ENCODE measurements at regions not wholly inside any gene's neighbourhood (a gene's known extent, or its start where the extent isn't known, plus 50 kb on each side); places are given as distances from the start of the nearest gene placed in this dataset.

DNA sequence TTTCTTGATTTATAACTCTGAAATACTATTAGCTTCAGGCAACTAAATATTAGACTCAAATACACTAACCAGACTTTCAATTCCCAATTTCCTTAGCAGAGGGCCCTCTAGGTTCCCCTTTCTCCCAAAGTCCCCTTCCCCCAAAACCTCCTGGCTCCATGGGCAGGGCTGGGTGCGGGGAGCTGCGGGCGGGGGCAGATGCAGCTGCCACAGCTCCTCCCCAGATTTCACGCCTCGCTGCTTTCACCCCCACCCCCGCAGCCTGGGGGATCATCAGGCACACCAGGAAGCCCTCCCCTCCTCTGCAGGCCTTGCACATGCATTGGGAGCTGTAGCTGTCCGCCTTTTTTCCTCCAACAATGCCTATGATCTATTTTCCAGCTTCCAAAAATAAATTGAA lies 82.8 kb upstream of the SPATA31C2 start:
- no peak for DNase-seq

DNA sequence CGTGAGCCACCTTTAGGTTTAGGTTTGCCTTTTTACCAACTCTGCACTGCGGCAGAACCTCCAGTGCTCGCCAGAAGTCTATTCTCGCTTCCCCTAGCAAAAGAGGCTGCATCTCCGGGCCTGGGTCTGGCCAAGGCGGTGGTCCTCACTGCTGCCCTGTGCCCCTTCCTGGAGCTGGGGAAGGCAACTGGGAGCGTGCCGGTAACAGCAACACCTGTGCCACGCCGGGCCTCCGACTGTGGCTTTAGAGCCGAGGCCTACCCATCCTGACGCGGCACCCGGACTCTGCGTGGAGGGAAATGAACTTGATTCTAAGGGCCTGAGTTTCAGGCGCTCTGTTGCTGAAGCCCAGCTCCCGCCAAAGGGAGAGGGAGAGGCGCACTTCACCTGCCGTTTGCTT lies 82.4 kb upstream of the SPATA31C2 start:
- DNase-seq: no peak

DNA sequence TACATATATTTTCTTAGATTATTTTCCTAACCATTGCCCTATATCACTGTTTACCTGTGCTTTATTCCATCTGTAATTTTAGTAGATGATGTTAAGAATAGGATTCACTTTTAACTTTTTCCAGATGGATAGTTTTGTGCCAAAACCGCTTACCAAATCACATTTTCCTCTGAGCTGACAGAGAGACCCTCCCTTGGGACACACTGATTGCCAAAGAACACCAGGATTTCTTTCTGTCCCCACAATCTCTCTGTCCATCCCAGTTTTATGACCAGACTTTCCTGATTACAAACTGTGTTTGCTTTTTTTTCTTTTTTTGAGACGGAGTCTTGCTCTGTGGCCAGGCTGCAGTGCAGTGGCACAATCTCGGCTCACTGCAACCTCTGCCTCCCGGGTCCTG lies 81.3 kb upstream of the SPATA31C2 start:
- DNase-seq: no peak

DNA sequence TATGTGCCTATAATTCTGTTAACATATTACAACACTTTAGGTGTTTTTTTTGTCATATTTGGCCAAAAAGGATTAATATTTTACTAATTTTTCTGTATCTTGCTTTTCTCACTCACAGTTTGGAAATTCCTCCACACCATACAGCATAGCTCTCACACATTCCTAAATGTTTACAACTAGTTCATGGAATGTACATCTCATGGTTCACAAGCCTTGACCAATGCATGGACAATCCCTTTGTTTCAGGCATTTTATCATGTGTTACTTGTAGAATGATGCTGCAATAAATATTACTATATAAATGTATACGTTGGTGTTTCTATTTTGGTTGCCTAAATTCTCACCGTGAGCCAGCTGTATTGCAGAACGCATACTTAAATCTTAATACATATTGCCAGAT lies 80.5 kb upstream of the SPATA31C2 start:
- DNase-seq: no peak

DNA sequence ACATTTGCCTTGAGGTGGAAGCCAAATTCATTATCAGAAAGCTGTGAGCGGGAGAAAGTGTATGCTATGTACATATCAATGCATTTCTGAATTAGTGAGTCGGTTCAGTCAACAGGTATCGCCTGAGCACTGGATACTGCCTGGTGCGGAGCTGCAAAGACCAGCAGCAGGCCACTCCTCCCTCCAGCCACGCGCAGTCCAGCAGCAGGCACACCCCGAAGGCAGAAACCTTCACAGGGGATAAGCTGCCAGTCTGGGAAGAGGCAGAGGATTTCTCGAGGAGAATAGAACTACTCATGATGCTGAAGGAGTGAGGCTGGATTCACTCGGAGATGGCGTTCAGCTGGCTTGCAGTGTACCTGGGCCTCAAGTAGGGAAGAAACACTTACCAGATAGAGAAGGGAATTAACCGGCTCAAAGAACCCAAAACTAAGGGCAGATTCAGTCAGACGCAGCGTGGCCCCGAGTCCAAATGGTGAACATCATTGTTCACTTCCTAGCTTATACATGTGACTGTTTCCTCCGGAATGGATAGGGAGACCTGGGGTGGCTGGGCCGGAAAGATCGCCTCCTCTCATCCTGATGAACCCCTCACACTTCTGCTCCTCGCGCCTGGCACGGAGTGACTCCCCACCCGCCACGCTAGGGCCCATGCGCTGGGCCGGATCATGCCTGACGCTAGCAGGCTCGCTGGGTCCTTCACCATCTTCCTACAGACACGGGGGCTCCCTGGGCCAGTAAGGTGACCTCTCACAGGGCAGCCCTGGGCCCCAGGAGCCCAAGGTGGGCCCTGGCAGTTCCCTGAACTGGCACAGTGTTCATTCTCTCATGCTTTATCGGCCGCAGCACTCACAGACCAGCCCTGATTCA lies 78.1 kb upstream of the SPATA31C2 start:
- DNase-seq: no peak

DNA sequence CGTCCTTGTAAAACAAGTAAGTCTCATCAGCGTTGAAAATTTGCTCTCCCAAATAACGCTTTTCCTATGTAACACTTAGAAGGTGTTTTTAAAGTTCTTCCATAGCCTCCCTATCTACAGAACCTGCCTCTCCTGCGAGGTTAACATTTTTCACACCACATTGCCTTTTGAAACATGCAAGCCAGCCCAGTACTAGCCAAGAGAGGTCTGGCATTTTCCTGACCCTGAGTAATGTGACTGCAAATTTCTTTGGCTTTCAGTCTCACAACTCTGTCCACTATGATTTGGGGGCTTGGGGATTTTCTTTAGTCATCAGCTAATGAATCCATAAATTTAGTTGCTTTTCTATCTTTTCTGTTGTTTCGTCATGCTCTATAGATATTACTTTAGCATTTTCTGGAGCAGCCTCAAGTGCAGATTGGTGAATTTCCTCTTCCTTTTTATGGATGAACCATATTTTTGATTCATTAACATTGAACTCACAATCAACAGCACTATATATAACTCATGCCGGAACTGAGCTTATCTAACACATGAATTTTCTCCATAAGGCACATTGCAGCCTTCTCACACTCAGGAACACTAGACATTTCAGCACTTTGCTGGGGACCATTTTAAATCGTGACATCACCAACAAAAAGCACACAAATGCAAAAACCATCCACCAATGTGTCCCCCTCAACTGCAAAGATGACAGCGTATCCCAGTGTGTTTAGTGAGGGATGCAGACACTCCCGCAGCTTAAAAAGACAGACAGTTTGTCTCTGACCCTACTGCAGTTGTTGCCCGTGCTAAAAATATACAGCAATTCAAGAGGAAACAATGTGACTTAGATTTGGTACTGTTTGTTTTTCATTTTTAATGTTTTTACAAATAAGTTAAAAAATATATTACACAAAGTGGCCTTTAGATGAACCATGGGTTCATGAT lies 77.2 kb upstream of the SPATA31C2 start:
- no peak for DNase-seq

DNA sequence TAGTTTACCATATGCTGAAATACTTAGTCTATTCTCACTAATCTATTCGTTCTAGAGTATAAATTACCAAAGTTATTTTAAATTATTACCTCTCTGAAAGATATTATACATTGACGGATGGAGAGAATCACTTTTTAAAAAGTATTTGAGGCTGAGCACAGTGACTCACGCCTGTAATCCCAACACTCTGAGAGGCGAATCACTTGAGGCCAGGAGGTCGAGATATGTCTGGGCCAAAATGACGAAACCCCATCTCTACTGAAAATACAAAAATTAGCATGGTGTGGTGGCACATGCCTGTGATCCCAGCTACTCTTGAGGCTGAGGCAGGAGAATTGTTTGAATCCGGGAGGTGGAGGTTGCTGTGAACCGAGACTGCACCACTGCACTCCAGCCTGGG lies 64.0 kb upstream of the SPATA31C2 start:
- no peak for DNase-seq

DNA sequence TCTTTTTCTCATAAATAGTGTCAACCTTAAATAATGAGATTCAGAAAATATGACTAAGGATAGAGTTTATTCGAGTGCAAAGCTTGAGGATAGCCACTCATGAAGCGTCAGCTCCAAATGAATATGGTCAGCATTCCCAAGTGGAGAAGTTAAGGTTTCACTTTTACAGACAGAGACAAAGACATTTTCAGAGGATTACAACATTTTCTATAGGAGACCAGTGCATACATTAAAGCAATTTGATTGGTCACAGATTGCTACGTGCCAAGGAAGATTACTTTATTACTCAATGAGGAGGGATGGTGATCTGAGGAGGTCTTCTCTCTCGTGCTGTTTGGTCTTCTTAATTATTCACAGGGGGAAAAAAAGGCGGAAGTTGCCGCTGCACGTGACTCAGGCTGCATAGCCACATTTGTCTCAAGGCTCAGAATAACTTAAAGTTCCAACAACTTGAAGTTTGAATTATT lies 60.1 kb upstream of the SPATA31C2 start:
- no peak for DNase-seq

DNA sequence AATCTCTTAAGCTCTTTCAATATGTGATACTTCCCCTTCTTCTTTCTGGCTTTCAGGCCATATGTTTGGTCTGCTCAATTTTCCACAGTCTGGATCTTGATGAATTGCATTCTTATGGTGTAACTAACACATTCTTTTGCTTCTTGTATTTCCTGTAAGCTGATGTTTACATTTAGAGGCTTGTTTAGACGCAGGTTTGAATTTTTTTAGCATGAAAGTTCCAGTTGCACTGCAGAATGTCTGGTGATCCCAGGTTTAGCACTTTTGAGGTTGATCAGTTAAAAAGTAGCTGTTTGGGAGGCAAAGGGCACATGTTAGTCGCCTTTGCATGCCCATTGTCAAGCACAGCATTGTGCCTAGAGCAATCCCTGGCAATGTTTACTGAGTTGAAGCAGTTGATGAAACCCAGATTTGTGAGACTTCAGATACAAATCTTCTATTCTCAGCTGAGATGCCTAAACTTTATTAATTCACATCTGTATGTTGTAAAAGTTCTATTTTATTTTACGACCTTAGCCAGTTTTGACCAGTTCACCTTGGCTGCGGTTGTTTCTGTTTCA lies 59.6 kb upstream of the SPATA31C2 start:
- no peak for DNase-seq

DNA sequence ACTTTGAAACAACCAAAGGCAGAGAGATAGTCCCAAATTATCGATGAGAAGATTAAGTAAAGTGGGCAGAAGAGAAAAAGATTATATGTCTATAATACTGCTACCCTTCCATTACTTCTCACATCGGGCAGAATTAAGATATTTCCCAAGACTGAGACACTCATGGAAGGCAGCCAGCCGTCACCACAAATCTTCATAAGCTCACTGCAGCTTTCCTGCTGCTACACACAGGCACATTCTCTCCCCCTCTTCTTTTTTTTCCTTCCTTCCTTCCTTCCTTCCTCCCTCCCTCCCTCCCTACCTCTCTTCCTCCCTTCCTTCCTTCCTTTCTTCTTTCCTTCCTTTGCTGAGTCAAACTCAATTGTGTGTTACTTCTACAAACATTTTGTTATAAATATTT lies 58.7 kb upstream of the SPATA31C2 start:
- DNase-seq: no peak

DNA sequence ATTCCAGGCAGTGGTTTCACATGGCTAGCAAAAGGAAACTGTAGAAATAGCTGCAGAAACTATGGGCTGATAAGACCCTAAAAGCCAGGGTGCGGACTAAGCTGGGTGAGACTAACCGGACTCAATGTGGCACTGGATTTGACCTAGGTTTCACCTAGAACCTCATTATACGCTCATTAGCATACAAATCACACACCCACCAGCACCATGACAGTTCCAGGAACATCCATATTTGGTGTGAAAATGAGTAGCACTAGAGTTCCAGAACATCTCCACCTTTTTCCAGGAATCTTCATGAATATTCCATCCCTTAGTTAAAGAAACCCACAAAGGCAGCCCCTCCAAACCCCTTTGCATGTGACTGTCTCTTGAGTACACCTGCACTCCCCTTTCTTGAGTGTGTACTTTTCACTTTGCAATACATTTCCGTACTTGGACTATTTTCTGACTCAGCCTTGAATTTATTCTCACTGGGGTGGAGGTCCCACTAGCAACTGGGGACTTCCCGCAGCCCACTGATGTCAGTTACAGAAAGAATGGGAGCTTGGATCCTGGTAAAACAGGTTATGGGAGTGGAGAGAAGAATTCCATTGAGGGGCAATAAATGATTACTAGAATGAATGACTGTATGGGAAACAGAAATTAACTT lies 58.0 kb upstream of the SPATA31C2 start:
- no peak for DNase-seq

DNA sequence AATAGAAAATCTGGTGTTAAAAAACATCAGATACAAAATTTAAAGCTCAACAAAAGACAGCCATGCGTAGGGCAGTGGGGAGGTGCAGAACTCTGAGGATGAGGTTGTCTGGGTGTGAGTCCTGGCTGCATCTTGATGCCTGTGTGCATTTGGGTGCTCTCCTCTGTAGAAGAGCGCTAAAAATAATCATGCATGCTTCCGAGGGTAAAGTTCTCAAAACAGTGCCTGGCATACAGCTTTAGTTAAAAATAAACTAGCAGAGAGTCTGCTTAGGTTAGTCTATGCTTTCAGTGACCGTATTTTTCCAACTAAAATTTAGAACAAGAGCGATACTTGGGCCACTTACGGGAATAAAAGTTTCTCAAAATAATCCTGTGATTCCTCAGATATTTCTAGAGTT lies 55.5 kb upstream of the SPATA31C2 start:
- DNase-seq: no peak

DNA sequence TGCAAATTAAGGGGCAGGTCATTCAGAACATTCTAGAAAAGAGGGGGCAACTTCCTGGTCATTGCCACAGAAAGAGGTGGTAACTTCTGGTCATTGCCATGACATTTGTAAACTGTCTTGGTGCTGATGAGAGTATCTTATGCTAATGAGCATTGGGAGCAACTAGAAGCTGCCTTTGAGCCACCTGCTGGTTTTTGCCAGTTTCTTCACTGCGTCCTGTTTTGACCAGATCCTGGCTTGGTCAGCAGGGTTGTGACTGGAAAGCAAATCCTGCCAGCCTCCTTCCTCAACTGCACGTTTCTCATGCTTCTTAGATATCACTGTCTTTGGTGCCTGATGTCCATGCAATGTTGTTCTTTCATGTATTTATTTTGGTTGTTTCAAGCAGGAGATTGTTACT lies 53.2 kb upstream of the SPATA31C2 start:
- DNase-seq: no peak

DNA sequence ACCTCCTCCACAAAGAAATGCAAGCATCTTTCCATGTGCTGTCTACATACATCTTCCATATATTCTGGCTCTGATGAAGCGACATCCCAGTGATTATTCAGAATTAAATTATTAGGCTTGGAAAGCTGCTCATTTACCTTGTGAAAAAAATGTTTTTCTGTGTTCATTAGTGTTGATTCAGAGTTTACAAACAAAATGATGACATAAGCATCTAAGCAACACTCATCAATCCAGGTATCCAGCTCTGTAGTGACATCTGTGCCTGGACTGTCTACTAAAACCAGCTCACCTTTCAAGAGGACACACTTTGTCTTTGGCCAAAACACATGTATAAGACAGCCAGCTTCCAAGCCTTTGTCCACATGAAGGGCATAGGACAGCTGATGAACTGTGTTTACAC lies 51.1 kb upstream of the SPATA31C2 start:
- DNase-seq: no peak

All from T-helper 9 cell (primary cell).